Gastrocnemius medialis (tissue), 4 donors: ENCODE measurements at regions not wholly inside any gene's neighbourhood (a gene's known extent, or its start where the extent isn't known, plus 50 kb on each side); places are given as distances from the start of the nearest gene placed in this dataset.

ENCODE experiments used
- CTCF ChIP-seq, 5 experiments: fragments of 450-650 bp in 3 of 5; fragments of 200-600 bp in 2 of 5; sonication (generic) in 2 of 5; IDR thresholded peaks in 4 of 5; conservative IDR thresholded peaks in 1 of 5; 1 replicate in 4 of 5; 2 replicates in 1 of 5; pipeline ENCODE4 v1.5.1; 2016 to 2019; ENCODE audit warnings: antibody characterized with exemption in 5 of 5, mild to moderate bottlenecking in 3 of 5, moderate library complexity in 3 of 5
- POLR2A ChIP-seq, 2 donors: fragments of 450-650 bp; IDR thresholded peaks; one replicate each; pipeline ENCODE4 v1.6.1; 2017; ENCODE audit warnings: antibody characterized with exemption in 2 of 2, mild to moderate bottlenecking in 2 of 2, moderate library complexity in 2 of 2

GRCh38 chr22:48945621-48946458 is 881.8 kb downstream of the BRD1 start:
- TF ChIP-seq CTCF (IDR thresholded peaks at IDR 0.05 in 4 of 5, conservative IDR thresholded peaks at IDR 0.05 in 1 of 5) (no peak), POLR2A (IDR thresholded peaks at IDR 0.05) (no peak)
